Cerebellar cortex (tissue), 1 donor: ENCODE measurements at regions not wholly inside any gene's neighbourhood (a gene's known extent, or its start where the extent isn't known, plus 50 kb on each side); places are given as distances from the start of the nearest gene placed in this dataset.
"Not testable (repeated sequence)": the region's sequence is repeated elsewhere in the genome, so short reads cannot be mapped to it uniquely, and the experiment has no call there.

Experiments
- DNase-seq: peaks from one replicate; pipeline ENCODE4 v3.0.0-alpha.2; 2015; ENCODE audit warnings: low spot score

- DNase-seq, result no peak
Observed at GRCh38 chr16:85441189-85441889, 171.8 kb upstream of the GSE1 start.

- DNase-seq, result no peak
Observed at GRCh38 chr16:85441890-85442670, 171.0 kb upstream of the GSE1 start.

DNA sequence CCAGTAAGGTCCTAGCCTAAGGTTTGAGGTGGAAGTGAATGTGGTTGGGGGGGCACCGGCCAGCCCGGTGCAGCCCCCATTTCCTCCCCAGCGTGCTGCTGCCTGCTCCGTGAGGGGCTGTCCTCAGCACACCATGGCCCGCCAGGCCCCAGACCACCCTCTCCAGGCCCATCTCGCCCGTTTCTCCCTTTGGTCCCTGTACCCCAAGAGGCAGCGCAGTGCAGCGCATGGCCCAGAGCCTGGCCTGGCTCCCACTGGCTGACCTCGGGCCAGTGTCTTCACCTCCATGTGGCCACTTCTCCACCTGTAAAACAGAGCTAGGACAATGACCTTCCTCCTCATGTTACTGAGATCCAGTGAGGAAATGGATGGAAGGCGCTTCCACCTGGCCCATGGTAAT, 170.0 kb upstream of the GSE1 start:
- no peak for DNase-seq

- no peak for DNase-seq
Observed at GRCh38 chr16:85443531-85443930, 169.6 kb upstream of the GSE1 start.

DNA sequence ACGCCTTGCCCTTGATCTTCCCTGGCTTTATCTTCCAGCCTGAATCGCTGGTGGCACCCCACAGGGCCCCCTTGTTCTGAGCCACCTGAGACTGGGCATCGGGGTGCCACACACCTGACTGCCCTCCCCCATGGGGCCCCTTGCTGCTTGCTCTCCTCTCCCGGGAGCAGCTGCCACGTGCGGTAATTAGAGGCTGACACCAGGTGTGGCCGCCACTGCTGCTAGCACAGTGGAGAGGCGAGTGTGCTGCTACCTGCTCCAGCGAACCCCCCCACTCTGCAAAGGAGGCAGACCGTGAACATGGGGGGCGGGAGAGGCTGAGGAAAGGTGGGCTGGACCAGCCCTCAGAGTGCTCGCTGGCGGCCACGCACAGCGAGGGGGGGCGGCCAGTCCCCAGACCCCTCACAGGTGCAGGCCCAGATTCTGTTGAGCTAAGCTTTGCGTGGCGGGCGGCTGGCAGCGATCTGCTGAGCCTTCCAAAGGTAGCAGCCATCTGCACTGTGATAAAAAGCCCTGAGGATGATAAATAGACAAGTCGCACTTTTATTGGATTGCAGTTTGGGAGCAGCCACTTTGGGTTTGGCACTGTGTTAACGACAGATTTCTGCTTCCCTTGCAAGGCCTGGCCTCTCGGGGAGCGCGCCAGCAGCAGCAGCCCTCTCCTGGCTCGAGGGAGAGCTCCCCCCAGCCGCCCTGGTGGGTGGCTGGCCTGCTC, 167.9 kb upstream of the GSE1 start:
- peak; percentile 91 for DNase-seq

DNA sequence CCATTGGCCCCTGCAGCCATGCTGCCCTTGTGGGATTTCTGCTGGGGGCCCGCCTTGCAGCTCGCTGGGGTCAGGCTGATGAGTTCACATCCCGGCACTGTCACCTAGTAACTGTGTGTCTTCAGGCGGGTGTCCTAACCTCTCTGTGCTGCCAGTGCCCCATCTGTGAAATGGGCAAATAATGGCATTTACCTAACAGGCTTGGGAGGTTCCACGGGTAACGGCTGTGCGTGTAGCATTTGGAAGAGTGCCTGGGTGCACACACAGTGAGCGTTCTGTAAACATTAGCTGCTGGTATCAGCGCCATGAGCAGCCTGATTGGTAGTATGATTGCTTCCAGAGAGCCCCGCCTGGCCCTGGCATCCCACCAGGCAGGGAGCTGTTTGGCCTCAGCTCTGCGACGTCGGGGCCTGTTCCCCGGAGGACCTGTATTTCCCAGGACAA, 167.3 kb upstream of the GSE1 start:
- no peak for DNase-seq

DNA sequence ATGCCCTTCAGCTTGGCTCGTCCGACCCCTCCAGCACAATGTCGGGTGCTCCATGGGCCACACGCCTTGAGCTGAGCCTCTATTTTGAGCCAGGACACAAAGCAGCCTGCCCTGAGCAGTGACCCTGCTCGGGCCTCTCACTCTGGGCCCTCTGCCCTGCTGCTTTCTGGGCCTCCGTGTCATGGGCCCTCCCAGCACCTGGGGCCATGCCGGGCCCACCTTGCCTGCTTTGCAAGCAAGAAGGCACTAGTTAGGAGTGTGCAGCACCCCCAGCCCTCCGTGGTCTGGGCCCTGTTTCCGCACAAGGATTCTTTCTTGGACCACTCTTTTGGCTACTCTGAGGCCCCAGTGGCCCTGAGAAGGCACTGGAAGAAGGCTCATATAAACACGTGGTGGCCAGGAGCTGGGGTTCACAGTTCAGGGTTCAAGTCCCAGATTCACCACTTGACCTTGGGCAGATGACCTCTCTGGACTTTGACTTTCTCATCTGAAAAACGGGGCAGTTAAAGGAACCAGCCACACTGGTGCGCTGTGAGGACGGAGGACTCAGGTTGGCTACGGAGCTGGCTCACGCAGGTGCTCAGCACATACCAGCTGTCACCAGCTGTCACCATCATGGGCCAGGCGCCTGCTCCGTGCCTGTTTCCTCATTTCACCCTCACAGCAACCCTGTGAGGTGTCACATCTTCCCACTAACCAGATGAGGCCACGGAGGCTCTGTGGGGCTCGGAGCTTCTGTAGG, 166.0 kb upstream of the GSE1 start:
- no peak for DNase-seq

GRCh38 chr16:85447693-85448313, 165.3 kb upstream of the GSE1 start:
- no peak for DNase-seq

DNA sequence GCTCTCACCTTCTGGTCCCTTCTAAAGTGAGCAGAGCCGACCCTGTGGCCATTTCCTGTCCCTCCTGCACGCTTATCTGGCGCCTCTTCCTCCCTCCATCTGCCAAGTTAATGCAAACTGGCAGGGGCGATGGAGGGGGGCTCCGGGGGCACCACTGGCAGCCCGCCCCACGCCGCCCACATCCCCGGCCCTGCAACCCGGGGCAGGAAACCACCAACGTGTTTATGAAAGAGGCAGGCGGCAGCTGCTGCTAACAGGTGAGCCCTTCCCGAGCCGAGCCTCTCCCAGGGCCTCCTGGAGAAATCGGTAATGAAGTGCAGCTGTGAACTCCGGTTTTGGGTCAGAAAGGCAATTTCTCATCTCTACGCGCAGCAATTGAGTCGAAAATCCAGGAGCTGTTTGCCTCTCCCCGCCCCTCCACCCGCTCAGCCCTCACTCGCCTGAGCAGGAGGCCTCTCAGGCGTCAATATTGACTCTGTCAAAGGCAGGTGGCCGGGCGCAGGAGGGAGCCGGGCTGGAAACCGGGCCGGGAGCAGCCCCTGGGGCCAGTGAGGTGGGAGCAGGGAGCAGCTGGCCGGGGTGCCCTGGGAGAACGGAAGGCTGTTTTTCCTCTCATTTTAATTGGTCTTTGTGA, 164.4 kb upstream of the GSE1 start:
- DNase-seq, result peak; percentile 46

DNA sequence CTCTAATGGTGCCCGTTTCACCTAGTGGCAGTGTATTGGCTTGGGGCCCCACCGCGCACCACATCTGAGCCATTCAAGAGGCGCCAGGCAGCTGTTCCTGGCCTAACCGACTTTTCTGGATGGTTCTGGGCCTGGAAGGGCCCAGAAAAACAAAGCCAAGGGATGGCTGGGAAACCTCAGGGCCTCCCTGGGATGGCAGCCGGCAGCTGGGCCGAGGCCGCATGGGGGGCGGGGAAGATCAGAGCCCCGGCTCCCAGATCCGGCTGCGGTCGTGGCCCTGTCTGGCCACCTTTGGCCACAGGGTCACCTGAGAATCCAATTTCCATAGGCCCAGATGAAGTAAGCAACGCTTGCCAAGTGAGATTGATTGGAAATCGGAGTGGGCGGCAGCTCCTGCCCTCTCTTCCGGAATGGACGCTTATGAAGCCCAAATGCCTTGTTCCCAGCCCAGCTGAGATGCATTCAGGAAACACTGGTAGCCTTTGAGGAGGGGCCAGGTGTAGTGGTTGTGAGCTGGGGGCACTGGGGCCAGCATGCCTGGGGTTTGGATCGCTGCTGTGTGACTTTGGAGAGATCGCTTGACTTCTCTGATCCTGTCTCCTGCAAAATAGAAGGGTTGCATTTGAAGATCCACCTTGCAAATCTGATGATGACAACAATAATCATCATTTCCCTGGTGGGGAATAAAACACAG, 163.8 kb upstream of the GSE1 start:
- no peak for DNase-seq

- DNase-seq, result no peak
Observed at GRCh38 chr16:85449885-85450245, 163.3 kb upstream of the GSE1 start.

- DNase-seq, result not testable (repeated sequence)
Observed at GRCh38 chr16:85451142-85451541, 162.0 kb upstream of the GSE1 start.

DNA sequence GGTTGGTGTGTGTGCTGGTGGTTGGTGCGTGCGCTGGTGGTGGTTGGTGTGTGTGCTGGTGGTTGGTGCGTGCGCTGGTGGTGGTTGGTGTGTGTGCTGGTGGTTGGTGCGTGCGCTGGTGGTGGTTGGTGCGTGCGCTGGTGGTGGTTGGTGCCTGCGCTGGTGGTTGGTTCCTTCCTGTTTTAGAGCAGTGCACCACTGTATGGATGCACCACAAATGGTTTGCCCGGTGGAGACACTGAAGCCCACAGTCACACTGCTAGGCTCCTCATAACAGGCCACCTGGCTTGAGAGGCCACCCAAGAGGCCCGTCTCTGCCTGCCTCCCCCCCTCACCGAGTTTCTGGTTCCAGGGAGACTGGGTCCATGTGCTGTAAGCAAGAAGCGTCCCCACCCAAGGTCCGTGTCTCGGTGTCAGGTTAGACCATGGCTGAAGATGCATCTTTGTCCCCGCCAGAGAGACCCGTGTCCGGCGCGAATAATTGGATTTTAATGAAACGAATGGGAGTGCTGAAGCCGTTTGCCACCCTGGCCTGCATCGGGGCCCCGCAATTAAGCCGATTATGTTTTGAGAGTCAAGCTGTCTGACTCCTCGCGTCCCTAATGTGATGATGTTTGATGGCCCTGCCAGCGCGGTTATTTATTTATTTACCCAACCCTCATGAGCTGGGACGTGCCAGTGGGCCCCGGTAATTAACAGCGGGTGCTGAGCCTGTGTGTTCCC, 161.3 kb upstream of the GSE1 start:
- DNase-seq, result no peak

DNA sequence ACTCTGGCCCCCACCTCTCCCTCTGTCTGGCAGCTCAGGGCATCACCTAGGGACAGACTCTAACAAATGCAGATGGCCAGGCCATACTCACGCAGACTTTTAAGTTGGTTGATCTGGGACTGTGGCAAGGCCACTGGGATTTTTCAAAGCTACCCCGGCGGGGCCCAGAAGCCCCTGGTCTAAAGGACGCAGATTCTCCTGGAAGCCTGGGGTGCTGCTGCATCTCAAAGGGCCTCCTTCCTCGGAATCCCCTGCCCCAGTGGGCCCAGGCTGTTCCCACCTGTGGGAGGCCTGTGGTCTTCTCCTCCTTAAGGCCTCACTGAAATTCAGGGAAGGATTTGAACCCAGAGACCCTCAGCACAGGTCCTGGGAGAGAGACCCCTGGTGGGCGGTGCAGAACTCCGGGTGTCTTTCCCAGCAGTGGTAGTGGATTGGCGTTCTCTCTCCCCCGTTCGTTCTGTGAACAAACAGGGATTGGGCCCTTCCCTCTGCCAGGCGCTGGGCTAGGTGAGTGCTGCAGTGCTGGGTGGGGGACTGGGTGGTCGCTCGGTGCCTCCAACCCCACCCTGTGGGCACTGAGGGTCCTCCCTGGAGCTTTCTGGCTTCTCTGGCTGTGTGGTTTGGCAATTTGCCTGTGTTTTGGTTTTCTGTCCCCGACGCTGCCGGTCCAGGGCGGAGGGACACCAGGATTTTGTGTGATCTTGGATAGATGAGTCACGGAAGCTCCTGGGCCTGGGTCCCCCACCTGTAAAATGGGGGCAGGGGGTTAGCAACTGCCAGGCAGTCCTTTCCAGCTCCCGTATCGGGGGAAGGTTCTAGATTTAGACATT, 160.5 kb upstream of the GSE1 start:
- DNase-seq, result no peak

- DNase-seq, result no peak
Observed at GRCh38 chr16:85453194-85453678, 159.9 kb upstream of the GSE1 start.

GRCh38 chr16:85453703-85454102, 159.4 kb upstream of the GSE1 start:
- no peak for DNase-seq

- DNase-seq, result no peak
Observed at GRCh38 chr16:85454171-85454872, 158.8 kb upstream of the GSE1 start.

- DNase-seq, result no peak
Observed at GRCh38 chr16:85455534-85455933, 157.6 kb upstream of the GSE1 start.
